IPS-18a (cell line): ENCODE measurements at regions not wholly inside any gene's neighbourhood (a gene's known extent, or its start where the extent isn't known, plus 50 kb on each side); places are given as distances from the start of the nearest gene placed in this dataset.

ENCODE experiments used
- H3K27ac ChIP-seq: one replicate; pipeline ENCODE4 v1.5.1; 2013; ENCODE audit warnings: low read length
- H3K27me3 ChIP-seq: one replicate; pipeline ENCODE4 v1.6.1; 2013; ENCODE audit warnings: mild to moderate bottlenecking, low read length; ENCODE audit not compliant: control insufficient read depth, insufficient read depth
- H3K36me3 ChIP-seq: one replicate; pipeline ENCODE4 v1.6.1; 2013; ENCODE audit warnings: low read depth, low read length; ENCODE audit not compliant: control insufficient read depth
- H3K4me1 ChIP-seq: one replicate; pipeline ENCODE4 v1.6.1; 2013; ENCODE audit warnings: low read depth, low read length; ENCODE audit not compliant: control insufficient read depth
- H3K4me3 ChIP-seq: one replicate; pipeline ENCODE4 v1.5.1; 2013; ENCODE audit warnings: low read length
- H3K9ac ChIP-seq: one replicate; pipeline ENCODE4 v1.6.1; 2013; ENCODE audit warnings: mild to moderate bottlenecking, low read length, moderate library complexity
- H3K9me3 ChIP-seq: one replicate; pipeline ENCODE4 v1.6.1; 2013; ENCODE audit warnings: low read depth, low read length; ENCODE audit not compliant: control insufficient read depth

GRCh38 chr22:27210111-27210730 is 552.8 kb downstream of the MIAT start:
- Histone ChIP-seq H3K27me3 (no peaks in the 10 kb centered on the region), H3K9ac (no peak overlapping the region), H3K4me1 (peaks cover 11% of the 10 kb centered on the region), H3K36me3 (no peaks in the 10 kb centered on the region), H3K4me3 (no peak overlapping the region), H3K27ac (no peak overlapping the region), H3K9me3 (no peaks in the 10 kb centered on the region)

GRCh38 chr22:27212102-27212501 is 554.7 kb downstream of the MIAT start:
- Histone ChIP-seq H3K4me3 (no peak overlapping the region), H3K27ac (no peak overlapping the region), H3K27me3 (no peaks in the 10 kb centered on the region), H3K9ac (no peak overlapping the region), H3K9me3 (no peaks in the 10 kb centered on the region), H3K4me1 (peaks cover 7% of the 10 kb centered on the region), H3K36me3 (no peaks in the 10 kb centered on the region)

- H3K36me3 ChIP-seq, result no peaks in the 10 kb centered on the region
- peaks cover 7% of the 10 kb centered on the region for H3K4me1 ChIP-seq
- H3K9ac ChIP-seq, result no peak overlapping the region
- H3K27ac ChIP-seq, result no peak overlapping the region
- no peaks in the 10 kb centered on the region for H3K27me3 ChIP-seq
- no peaks in the 10 kb centered on the region for H3K9me3 ChIP-seq
- H3K4me3 ChIP-seq, result no peak overlapping the region
Measured at GRCh38 chr22:27212617-27213177, 555.3 kb downstream of the MIAT start.

- Histone ChIP-seq H3K27ac (no peak overlapping the region), H3K36me3 (no peaks in the 10 kb centered on the region), H3K27me3 (no peaks in the 10 kb centered on the region), H3K4me3 (no peak overlapping the region), H3K9me3 (no peaks in the 10 kb centered on the region), H3K4me1 (peaks cover 7% of the 10 kb centered on the region), H3K9ac (no peak overlapping the region)
Measured at GRCh38 chr22:27213294-27213693, 555.9 kb downstream of the MIAT start.

- no peak overlapping the region for H3K4me3 ChIP-seq
- no peak overlapping the region for H3K9ac ChIP-seq
- H3K36me3 ChIP-seq, result no peaks in the 10 kb centered on the region
- no peak overlapping the region for H3K27ac ChIP-seq
- H3K4me1 ChIP-seq, result peaks cover 7% of the 10 kb centered on the region
- H3K27me3 ChIP-seq, result no peaks in the 10 kb centered on the region
- H3K9me3 ChIP-seq, result no peaks in the 10 kb centered on the region
Measured at GRCh38 chr22:27213766-27214581, 556.6 kb downstream of the MIAT start.

- H3K4me3 ChIP-seq, result no peak overlapping the region
- no peaks in the 10 kb centered on the region for H3K27me3 ChIP-seq
- peaks cover 7% of the 10 kb centered on the region for H3K4me1 ChIP-seq
- H3K9ac ChIP-seq, result no peak overlapping the region
- no peaks in the 10 kb centered on the region for H3K9me3 ChIP-seq
- no peaks in the 10 kb centered on the region for H3K36me3 ChIP-seq
- no peak overlapping the region for H3K27ac ChIP-seq
Measured at GRCh38 chr22:27214691-27215090, 557.3 kb downstream of the MIAT start.

- no peaks in the 10 kb centered on the region for H3K9me3 ChIP-seq
- no peaks in the 10 kb centered on the region for H3K36me3 ChIP-seq
- H3K9ac ChIP-seq, result no peak overlapping the region
- no peak overlapping the region for H3K27ac ChIP-seq
- H3K4me3 ChIP-seq, result no peak overlapping the region
- H3K27me3 ChIP-seq, result no peaks in the 10 kb centered on the region
- no peaks in the 10 kb centered on the region for H3K4me1 ChIP-seq
Measured at GRCh38 chr22:27215871-27216270, 558.5 kb downstream of the MIAT start.

GRCh38 chr22:27216444-27216843 is 559.1 kb downstream of the MIAT start:
- Histone ChIP-seq H3K9me3 (no peaks in the 10 kb centered on the region), H3K4me1 (no peaks in the 10 kb centered on the region), H3K27ac (no peak overlapping the region), H3K36me3 (no peaks in the 10 kb centered on the region), H3K27me3 (no peaks in the 10 kb centered on the region), H3K9ac (no peak overlapping the region), H3K4me3 (no peak overlapping the region)

GRCh38 chr22:27217154-27217553 is 559.8 kb downstream of the MIAT start:
- H3K36me3 ChIP-seq, result no peaks in the 10 kb centered on the region
- no peak overlapping the region for H3K4me3 ChIP-seq
- no peaks in the 10 kb centered on the region for H3K27me3 ChIP-seq
- H3K27ac ChIP-seq, result no peak overlapping the region
- no peaks in the 10 kb centered on the region for H3K9me3 ChIP-seq
- no peak overlapping the region for H3K9ac ChIP-seq
- no peaks in the 10 kb centered on the region for H3K4me1 ChIP-seq

- Histone ChIP-seq H3K27ac (no peak overlapping the region), H3K36me3 (no peaks in the 10 kb centered on the region), H3K4me1 (no peaks in the 10 kb centered on the region), H3K27me3 (no peaks in the 10 kb centered on the region), H3K9ac (no peak overlapping the region), H3K9me3 (no peaks in the 10 kb centered on the region), H3K4me3 (no peak overlapping the region)
Measured at GRCh38 chr22:27218012-27218920, 560.9 kb downstream of the MIAT start.

- no peak overlapping the region for H3K4me3 ChIP-seq
- no peak overlapping the region for H3K9ac ChIP-seq
- no peak overlapping the region for H3K27ac ChIP-seq
- H3K9me3 ChIP-seq, result no peaks in the 10 kb centered on the region
- H3K36me3 ChIP-seq, result no peaks in the 10 kb centered on the region
- no peaks in the 10 kb centered on the region for H3K27me3 ChIP-seq
- H3K4me1 ChIP-seq, result no peaks in the 10 kb centered on the region
Measured at GRCh38 chr22:27219036-27219435, 561.6 kb downstream of the MIAT start.
